ENCODE measurements at regions not wholly inside any gene's neighbourhood (a gene's known extent, or its start where the extent isn't known, plus 50 kb on each side); places are given as distances from the start of the nearest gene placed in this dataset.

DNA sequence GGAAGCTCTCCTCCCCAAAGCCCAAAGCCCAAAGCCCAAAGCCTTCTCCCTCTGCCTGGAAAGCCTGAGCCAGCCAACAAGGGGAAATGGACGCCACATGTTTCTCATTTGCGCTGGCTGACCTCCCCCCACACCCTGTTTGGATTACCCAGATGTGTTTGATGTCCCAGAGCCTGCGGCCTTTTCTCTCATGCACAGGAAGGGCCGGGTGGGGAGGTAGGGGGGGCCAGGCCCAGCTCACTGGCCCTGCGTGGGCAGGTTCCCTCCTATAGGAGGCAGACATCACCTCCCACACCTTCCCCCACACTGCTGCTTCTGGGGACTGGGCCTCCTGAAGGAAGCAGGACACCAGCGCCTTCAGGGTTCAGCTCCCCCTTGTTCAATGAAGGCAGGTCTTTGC is 116.3 kb downstream of the NAV1 start:
- peak in 1 of 2 donors; percentile 41 for DNase-seq
- ATAC-seq = peak in 7 of 8 donors; percentile 23 to 66 (median 31)
- peaks cover 0 to 17% (median 0%) of the 10 kb centered on the region in 9 donors for H3K36me3 ChIP-seq
- WGBS, 2 donors = 59 to 67% methylated on average over 6 of the region's 6 CpGs
- peaks cover 22 to 92% (median 48%) of the 10 kb centered on the region in 9 donors for H3K4me1 ChIP-seq
- peaks cover 0 to under 1% (median 0%) of the 10 kb centered on the region in 7 donors for H3K27me3 ChIP-seq
- H3K4me3 ChIP-seq = no peak overlapping the region
- intact Hi-C loops (cut with DNase I) = loop anchor here in 1 of 10 donors (5.0 kb wide), 1 partner anchor 37 kb away; no protein-coding TSS in a partner anchor
- H3K27ac ChIP-seq = peak overlapping the region in 3 of 10 donors; percentile 10 to 41 (median 24)
- no peaks in the 10 kb centered on the region for H3K9me3 ChIP-seq
- TF ChIP-seq, protein P1, sequence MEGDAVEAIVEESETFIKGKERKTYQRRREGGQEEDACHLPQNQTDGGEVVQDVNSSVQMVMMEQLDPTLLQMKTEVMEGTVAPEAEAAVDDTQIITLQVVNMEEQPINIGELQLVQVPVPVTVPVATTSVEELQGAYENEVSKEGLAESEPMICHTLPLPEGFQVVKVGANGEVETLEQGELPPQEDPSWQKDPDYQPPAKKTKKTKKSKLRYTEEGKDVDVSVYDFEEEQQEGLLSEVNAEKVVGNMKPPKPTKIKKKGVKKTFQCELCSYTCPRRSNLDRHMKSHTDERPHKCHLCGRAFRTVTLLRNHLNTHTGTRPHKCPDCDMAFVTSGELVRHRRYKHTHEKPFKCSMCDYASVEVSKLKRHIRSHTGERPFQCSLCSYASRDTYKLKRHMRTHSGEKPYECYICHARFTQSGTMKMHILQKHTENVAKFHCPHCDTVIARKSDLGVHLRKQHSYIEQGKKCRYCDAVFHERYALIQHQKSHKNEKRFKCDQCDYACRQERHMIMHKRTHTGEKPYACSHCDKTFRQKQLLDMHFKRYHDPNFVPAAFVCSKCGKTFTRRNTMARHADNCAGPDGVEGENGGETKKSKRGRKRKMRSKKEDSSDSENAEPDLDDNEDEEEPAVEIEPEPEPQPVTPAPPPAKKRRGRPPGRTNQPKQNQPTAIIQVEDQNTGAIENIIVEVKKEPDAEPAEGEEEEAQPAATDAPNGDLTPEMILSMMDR (IDR thresholded peaks at IDR 0.05) = peak in 2 of 9 donors; percentile 14 to 18

DNA sequence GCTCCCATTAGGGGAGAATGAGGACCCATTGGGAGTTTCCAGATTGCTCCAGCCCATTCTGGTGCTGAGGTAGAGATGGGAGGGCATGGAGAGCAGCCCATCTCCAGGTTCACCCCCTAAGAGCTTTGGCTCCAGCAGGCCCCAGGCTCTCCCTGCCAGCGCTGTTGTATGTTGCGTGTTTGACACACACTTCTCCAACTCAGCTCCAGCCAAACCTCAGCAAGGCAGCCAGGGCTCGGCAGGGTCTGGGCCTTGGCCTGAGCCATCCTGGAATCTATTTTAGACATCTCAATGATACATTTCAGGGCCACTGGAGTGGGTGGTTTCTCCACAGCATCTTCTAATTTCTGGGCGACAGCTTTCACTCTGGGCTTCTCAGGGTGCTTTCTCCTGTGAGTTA is 117.0 kb downstream of the NAV1 start:
- intact Hi-C loops (cut with DNase I) = loop anchor here in 1 of 10 donors (5.0 kb wide), 1 partner anchor 36 kb away; no protein-coding TSS in a partner anchor
- ATAC-seq = peak; percentile 16 to 72 (median 24)
- TF ChIP-seq, protein P1 (IDR thresholded peaks at IDR 0.05) = no peak
- H3K9me3 ChIP-seq = no peaks in the 10 kb centered on the region
- no peaks in the 10 kb centered on the region for H3K27me3 ChIP-seq
- H3K4me1 ChIP-seq = peaks cover 18 to 91% (median 47%) of the 10 kb centered on the region in 9 donors
- DNase-seq = peak in 1 of 2 donors; percentile 40
- peak overlapping the region in 2 of 10 donors; percentile 22 to 38 for H3K27ac ChIP-seq
- 42 to 59% methylated on average over 4 of the region's 4 CpGs for WGBS, 2 donors
- H3K36me3 ChIP-seq = peaks cover 0 to 21% (median 0%) of the 10 kb centered on the region in 9 donors
- no peak overlapping the region for H3K4me3 ChIP-seq

DNA sequence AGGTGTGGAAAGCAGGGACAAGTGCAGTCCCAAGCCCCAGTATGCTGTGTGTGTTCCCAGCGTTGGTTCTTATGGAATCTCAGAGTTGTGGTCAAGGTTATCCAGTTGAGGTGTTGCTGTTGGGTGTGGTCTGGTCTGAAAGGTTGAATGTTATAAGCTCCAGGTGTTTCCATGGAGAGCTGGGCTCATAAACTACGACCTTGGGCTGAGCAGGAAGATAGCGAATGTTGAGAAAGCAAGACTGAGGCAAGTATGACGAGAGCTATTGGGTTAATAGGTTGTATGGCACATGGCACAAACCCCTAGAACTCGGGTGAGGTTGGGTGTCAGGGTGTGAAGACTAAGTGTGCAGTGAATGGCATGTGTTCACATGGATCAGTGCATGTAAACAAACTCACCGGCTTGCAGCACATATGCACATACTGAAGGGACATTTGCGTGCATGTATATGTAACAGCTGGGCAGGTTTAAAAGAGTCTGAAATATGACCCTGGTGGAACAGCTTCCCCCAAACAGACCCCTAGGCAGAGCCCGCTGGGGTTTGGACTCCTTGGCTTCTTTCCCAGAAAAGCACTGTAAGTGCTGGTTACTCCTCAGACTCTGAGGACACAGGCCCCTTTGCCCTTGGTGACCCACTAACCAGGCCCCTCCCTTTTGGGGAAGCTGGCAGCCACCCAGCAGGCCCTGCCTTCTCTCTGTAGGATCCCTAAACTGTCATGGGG is 117.5 kb downstream of the NAV1 start:
- intact Hi-C loops (cut with DNase I) = loop anchor here in 1 of 10 donors (5.0 kb wide), 1 partner anchor 36 kb away; no protein-coding TSS in a partner anchor
- Histone ChIP-seq H3K4me1 (peaks cover 18 to 92% (median 46%) of the 10 kb centered on the region in 9 donors), H3K9me3 (no peaks in the 10 kb centered on the region), H3K27ac (peak overlapping the region in 3 of 10 donors; percentile 16 to 38 (median 22)), H3K36me3 (peaks cover 0 to 21% (median 0%) of the 10 kb centered on the region in 9 donors), H3K4me3 (no peak overlapping the region), H3K27me3 (no peaks in the 10 kb centered on the region)
- 55 to 59% methylated on average over 8 of the region's 8 CpGs for WGBS, 2 donors
- ATAC-seq (no peak), DNase-seq (peak in 1 of 2 donors; percentile 61)
- TF ChIP-seq, protein P1 (IDR thresholded peaks at IDR 0.05) = no peak

DNA sequence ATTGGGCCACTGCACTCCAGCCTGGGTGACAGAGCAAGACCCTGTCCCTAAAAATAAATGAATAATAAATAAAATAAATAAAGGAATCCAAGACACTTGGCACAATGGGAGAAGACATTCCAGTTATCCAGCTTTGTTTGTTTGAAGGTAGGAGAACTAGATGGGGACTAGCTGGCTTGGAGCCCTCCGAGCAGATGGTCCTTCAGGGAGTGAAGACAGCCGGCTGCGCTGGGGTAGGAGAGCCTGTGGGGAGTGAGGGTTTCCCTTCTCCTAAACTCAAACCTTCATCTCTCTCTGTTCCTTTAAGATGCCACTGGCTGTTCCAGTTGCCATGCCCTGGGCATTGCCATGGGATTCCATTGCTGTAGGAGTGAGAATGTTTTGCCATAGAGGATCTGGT is 120.6 kb downstream of the NAV1 start:
- intact Hi-C loops (cut with DNase I) = loop anchor here in 1 of 10 donors (5.0 kb wide), 1 partner anchor 33 kb away; no protein-coding TSS in a partner anchor
- no peak overlapping the region for H3K27ac ChIP-seq
- H3K36me3 ChIP-seq = peaks cover 0 to 16% (median 0%) of the 10 kb centered on the region in 9 donors
- no peaks in the 10 kb centered on the region for H3K27me3 ChIP-seq
- no peak overlapping the region for H3K4me3 ChIP-seq
- TF ChIP-seq, protein P1 (IDR thresholded peaks at IDR 0.05) = no peak
- H3K9me3 ChIP-seq = no peaks in the 10 kb centered on the region
- peaks cover 20 to 92% (median 53%) of the 10 kb centered on the region in 9 donors for H3K4me1 ChIP-seq
- 84 to 89% methylated on average over 3 of the region's 3 CpGs for WGBS, 2 donors
- ATAC-seq (no peak), DNase-seq (no peak)

All from heart right ventricle (tissue), 16 donors.